ENCODE measurements at regions not wholly inside any gene's neighbourhood (a gene's known extent, or its start where the extent isn't known, plus 50 kb on each side); places are given as distances from the start of the nearest gene placed in this dataset.

- TF ChIP-seq POLR2AphosphoS5 (IDR thresholded peaks at IDR 0.05; ENCODE audit: low read depth, low read length), result no peak
- no peak for TF ChIP-seq POLR2A (IDR thresholded peaks at IDR 0.05; ENCODE audit: low read depth, low read length)
Observed at GRCh38 chr6:50278663-50279062, 228.9 kb upstream of the DEFB112 start.

Data from GM12892 (cell line).